ENCODE measurements at regions not wholly inside any gene's neighbourhood (a gene's known extent, or its start where the extent isn't known, plus 50 kb on each side); places are given as distances from the start of the nearest gene placed in this dataset.
"Not testable (repeated sequence)": the region's sequence is repeated elsewhere in the genome, so short reads cannot be mapped to it uniquely, and the experiment has no call there.

DNA sequence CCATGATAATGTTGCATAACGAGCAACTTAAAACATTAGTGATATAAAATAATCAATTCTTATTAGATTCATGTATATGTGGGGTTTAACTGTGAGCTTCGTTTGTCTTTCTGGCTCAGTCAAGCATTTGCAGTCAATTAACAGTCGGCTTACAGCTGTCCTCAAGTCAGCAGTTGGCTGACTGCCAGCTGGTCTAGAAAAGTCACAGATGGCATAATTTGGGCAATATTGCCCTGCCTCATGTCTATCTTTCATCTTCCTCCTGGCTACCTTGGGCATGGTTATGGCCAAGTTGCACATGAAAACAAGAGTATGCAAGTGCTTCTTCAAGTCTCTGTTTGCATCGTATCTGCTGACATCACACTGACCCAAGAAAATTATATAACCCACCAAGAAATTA is 186.1 kb upstream of the ZWINT start:
- DNase-seq = peak; percentile 35 to 80

DNA sequence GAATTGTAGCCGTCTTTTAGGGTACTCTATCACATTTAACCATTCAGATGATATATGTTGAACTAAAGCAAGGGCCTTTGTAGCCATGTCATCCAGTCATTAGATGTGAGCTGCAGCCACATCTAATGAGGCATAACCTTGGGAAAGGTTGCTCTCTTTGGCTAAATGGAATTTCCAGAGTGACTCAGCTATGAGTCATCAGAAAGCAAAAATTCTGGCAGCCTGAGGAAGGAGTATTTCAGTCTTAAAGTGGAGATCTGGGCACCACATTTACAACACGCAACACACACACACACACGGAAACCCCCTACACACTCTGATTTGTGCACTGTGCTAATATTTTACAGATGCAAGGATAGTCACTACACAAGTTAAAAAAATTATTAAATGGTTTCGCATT is 176.9 kb upstream of the ZWINT start:
- DNase-seq = peak in 1 of 2 experiments; percentile 42

DNA sequence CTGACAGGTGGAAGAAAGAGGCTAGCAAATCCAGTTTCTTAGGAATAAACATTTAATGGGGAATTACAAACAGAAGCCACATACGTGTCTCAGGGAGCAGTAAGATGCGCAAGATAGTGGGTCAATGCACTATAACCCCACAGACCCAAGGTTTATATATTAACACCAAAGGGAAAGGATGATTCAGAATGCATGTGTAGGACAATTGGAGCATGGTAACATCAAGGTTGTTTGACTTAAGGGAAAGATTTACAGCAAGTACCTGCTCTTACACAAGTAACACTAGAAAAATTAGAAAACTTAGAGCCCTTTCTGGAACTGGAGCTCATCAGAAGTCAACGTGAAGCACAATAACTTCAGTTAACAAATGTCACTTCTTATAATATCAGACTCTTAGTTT is 161.1 kb upstream of the ZWINT start:
- DNase-seq = no peak

DNA sequence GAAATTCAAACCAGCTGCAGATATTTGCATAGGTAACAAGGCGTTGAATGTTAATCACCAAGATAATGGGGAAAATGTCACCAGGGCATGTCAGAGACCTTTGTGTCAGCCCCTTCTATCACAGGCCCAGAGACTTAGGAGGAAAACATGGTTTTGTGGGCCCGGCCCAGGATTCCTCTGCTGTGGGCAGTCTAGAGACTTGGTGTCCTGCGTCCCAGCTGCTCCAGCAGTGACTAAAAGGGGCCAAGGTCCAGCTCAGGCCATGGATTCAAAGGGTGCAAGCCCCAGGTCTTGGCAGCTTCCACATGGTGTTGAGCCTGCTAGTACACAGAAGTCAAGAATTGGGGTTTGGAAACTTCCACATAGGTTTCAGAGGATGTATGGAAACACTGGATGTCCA is 147.5 kb upstream of the ZWINT start:
- no peak for DNase-seq

DNA sequence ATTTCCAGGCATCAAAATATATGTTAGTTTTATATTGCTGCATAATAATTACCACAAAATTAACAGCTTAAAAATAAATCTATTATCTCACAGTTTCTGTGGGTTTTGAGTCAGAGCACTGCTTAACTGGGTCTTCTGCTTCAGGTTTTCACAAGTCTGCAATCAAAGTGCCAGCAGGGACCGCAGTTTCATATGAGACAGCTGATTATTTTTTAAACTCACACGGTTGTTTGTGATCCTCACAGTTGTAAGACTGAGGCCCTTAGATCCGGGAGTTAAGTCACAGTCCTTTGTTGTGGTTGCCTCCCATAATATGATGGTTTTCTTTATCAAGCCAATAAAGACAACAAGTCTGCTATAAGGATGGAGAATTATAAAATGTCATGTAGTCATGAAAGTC is 146.0 kb upstream of the ZWINT start:
- DNase-seq = no peak

DNA sequence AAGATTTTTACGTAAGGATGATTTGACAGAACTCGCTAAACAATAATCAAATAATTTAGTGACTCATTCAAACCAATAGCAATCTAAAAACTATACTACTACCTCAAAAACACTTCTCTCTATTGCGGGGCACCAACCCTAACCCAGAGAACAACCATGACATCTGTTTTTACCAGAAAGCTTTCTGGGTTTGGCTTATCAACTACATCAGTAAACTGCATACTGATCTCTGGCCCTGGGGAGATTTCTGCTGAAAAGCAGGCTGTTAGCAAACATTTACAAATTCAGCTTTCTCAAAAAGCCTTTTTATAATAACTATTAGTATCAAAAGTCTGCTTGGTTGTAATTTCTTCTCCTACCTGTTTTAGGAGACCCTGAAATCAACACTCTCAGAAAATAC is 144.5 kb upstream of the ZWINT start:
- no peak for DNase-seq

DNA sequence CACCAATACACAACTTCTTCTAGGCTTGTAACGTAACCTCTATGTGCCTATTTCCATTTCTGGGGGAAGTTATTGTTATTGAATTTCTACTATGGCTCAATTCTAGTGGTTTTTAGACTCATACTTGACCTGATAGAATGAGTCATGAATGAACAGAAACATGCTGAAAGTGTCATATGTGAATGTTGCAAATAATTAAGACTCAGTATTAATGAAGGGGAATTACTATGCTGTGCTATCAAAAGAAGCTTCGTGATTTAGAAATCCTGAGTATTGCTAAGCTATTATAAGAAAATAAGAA is 135.1 kb upstream of the ZWINT start:
- DNase-seq = no peak

GRCh38 chr10:56487746-56488145 is 126.7 kb upstream of the ZWINT start:
- DNase-seq = no peak

DNA sequence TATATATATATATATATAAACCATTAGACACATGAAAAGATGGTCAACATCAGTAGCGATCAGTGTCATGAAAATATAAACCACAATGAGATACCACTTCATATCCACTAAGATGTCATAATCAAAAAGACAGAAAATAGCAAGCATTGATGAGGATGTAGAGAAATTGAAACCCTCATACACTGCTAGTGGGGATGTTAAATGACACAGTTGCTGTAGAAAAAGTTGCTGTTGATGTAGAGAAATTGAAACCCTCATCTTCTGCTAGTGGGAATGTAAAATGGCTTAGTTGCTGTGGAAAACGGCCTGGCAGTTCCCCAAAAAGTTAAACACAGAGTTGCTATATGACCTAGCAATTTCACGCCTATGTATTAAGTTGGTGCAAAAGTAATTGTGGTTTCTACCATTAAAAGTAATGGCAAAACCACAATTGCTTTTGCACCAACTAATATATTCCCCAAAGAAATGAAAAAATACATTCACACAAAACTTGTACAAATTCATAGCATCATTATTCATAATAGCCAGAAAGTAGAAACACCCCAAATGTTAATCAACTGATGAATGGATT is 120.5 kb upstream of the ZWINT start:
- no peak for DNase-seq

DNA sequence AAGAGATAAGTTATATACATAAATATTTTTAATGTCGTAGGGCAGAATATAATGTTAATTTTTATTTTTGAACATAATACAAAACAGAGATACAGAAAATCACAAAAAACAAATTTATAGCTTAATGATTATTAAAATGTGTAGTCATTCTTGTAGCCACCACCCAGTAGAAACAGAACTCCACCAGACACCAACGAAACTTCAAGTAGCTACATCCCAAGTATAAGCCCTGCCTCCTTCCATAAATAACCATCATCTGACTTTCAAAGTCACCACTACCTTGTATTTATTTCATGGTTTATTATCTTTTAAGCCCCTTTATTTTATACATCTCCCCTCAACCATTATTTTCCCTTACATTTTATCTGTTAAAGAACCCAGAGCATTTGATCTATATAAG is 111.9 kb upstream of the ZWINT start:
- no peak for DNase-seq

GRCh38 chr10:56470701-56471100 is 109.6 kb upstream of the ZWINT start:
- no peak for DNase-seq

DNA sequence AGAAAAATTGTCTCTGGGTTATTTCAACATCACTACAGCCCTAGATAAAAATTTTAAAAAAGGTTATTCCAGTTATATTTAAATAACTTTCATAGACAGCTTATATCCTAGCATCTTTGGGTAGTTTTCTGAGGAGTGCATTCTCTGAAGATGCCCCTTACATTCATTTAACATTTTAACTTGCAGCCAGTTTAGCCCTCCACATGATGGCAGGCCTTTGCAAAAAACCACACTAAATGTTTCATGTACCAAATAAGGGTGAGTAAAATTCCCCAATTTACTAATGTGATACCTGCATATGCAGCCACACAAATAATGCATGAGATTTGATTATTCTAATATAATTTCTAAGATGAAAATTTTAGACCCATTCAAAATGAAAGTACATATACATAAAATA is 108.4 kb upstream of the ZWINT start:
- no peak for DNase-seq

DNA sequence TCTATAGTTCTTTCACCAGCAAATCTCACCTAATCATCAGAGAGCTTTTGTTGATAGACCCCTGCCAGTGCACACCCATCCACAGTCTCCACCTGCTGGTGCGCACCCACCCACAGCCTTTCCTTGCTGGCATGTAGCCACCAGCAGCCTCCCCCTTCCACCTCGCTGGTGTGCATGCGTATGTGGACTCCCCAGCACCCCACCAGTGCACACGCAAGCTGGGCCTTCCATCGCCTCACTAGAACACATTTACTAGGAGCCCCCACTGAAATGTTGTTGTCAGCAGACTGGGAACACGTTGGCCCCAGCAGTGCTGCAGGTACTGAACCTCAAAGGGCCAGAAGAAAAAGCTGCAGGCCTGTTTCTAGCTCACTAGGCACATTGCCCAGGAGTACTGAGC is 104.9 kb upstream of the ZWINT start:
- DNase-seq = no peak

DNA sequence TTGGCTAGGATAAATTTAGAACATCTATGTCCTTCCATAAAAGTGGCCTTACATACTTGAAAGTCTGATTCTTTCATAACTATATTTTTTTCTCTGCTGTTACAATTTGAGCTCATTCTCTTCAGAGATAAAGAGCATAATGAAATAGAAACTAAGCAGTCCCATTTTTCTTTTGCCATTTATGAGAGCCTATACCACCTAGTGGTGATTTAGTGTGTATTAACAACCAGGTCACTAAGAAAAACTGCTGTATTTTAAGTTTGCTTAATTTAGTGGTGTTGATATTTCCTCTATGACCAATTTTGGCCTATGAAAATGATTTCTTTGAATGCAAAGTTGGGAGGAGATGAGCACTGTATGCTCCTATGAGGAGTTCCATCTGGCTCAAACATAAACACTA is 88.7 kb upstream of the ZWINT start:
- no peak for DNase-seq

GRCh38 chr10:56447613-56448012 is 86.6 kb upstream of the ZWINT start:
- DNase-seq = not testable (repeated sequence)

- not testable (repeated sequence) for DNase-seq
These were observed 80.3 kb upstream of the ZWINT start for GRCh38 chr10:56441337-56441736.

Measured in NCI-H446 (cell line).